GM12875 (cell line): ENCODE measurements at regions not wholly inside any gene's neighbourhood (a gene's known extent, or its start where the extent isn't known, plus 50 kb on each side); places are given as distances from the start of the nearest gene placed in this dataset.

Experiments
- H3K4me3 ChIP-seq: one replicate; pipeline ENCODE4 v1.5.1; 2011; ENCODE audit warnings: low read depth, low read length, control low read depth
- CTCF ChIP-seq: IDR thresholded peaks from 2 replicates; pipeline ENCODE4 v1.5.1; 2011; ENCODE audit warnings: low read depth, mild to moderate bottlenecking, control low read depth, inconsistent platforms, low read length, moderate library complexity, borderline replicate concordance; ENCODE audit not compliant: insufficient read depth

- no peak for TF ChIP-seq CTCF
- no peak overlapping the region for H3K4me3 ChIP-seq
Observed at GRCh38 chr15:87609474-87609873, 647.1 kb downstream of the NTRK3 start.

GRCh38 chr15:87608238-87609028 lies 648.1 kb downstream of the NTRK3 start:
- TF ChIP-seq CTCF, result no peak
- H3K4me3 ChIP-seq, result no peak overlapping the region

- H3K4me3 ChIP-seq, result no peak overlapping the region
- no peak for TF ChIP-seq CTCF
Observed at GRCh38 chr15:87606971-87607370, 649.6 kb downstream of the NTRK3 start.

- H3K4me3 ChIP-seq, result no peak overlapping the region
- peak; percentile 59 for TF ChIP-seq CTCF
Observed at GRCh38 chr15:87604857-87605446, 651.6 kb downstream of the NTRK3 start.

GRCh38 chr15:87602371-87602770 lies 654.2 kb downstream of the NTRK3 start:
- no peak for TF ChIP-seq CTCF
- no peak overlapping the region for H3K4me3 ChIP-seq

- TF ChIP-seq CTCF, result no peak
- H3K4me3 ChIP-seq, result no peak overlapping the region
Observed at GRCh38 chr15:87599616-87600015, 656.9 kb downstream of the NTRK3 start.

- H3K4me3 ChIP-seq, result no peak overlapping the region
- no peak for TF ChIP-seq CTCF
Observed at GRCh38 chr15:87597346-87598052, 659.0 kb downstream of the NTRK3 start.
